ENCODE measurements at regions not wholly inside any gene's neighbourhood (a gene's known extent, or its start where the extent isn't known, plus 50 kb on each side); places are given as distances from the start of the nearest gene placed in this dataset.

- Histone ChIP-seq H3K4me3 (no peak overlapping the region), H3K27ac (0 out of 2 replicates have a peak overlapping the region, but pooled peaks have one; percentile 38), H3K36me3 (ENCODE audit: insufficient read depth, low read length) (no peaks in the 10 kb centered on the region), H3K9ac (ENCODE audit: insufficient read length) (no peak overlapping the region), H3K9me3 (ENCODE audit: low read depth, low read length) (no peaks in the 10 kb centered on the region)
- TF ChIP-seq FOXP2 (optimal IDR thresholded peaks at IDR 0.05; ENCODE audit: control extremely low read depth, extremely low read length, insufficient read depth) (no peak), POLR2AphosphoS5 (IDR thresholded peaks at IDR 0.05; ENCODE audit: borderline replicate concordance, low read depth, low read length) (no peak), EZH2 (IDR thresholded peaks at IDR 0.05) (no peak)
- no peak for DNase-seq (ENCODE audit: low read depth, low spot score)
These were observed 198.0 kb upstream of the EEA1 start for GRCh38 chr12:93127107-93127560.

GRCh38 chr12:93127582-93128331 lies 198.7 kb upstream of the EEA1 start:
- Histone ChIP-seq H3K27ac (0 out of 2 replicates have a peak overlapping the region, but pooled peaks have one; percentile 38), H3K36me3 (ENCODE audit: insufficient read depth, low read length) (no peaks in the 10 kb centered on the region), H3K9me3 (ENCODE audit: low read depth, low read length) (no peaks in the 10 kb centered on the region), H3K4me3 (no peak overlapping the region), H3K9ac (ENCODE audit: insufficient read length) (no peak overlapping the region)
- DNase-seq (ENCODE audit: low read depth, low spot score), result peak; percentile 74
- no peak for TF ChIP-seq POLR2AphosphoS5 (IDR thresholded peaks at IDR 0.05; ENCODE audit: borderline replicate concordance, low read depth, low read length)
- no peak for TF ChIP-seq FOXP2 (optimal IDR thresholded peaks at IDR 0.05; ENCODE audit: control extremely low read depth, extremely low read length, insufficient read depth)
- no peak for TF ChIP-seq EZH2 (IDR thresholded peaks at IDR 0.05)

GRCh38 chr12:93128332-93128707 lies 199.2 kb upstream of the EEA1 start:
- Histone ChIP-seq H3K9ac (ENCODE audit: insufficient read length) (no peak overlapping the region), H3K27ac (no peak overlapping the region), H3K4me3 (no peak overlapping the region), H3K9me3 (ENCODE audit: low read depth, low read length) (no peaks in the 10 kb centered on the region), H3K36me3 (ENCODE audit: insufficient read depth, low read length) (no peaks in the 10 kb centered on the region)
- DNase-seq (ENCODE audit: low read depth, low spot score), result no peak
- no peak for TF ChIP-seq EZH2 (IDR thresholded peaks at IDR 0.05)
- TF ChIP-seq POLR2AphosphoS5 (IDR thresholded peaks at IDR 0.05; ENCODE audit: borderline replicate concordance, low read depth, low read length), result no peak
- TF ChIP-seq FOXP2 (optimal IDR thresholded peaks at IDR 0.05; ENCODE audit: control extremely low read depth, extremely low read length, insufficient read depth), result no peak

- Histone ChIP-seq H3K36me3 (ENCODE audit: insufficient read depth, low read length) (no peaks in the 10 kb centered on the region), H3K9ac (ENCODE audit: insufficient read length) (no peak overlapping the region), H3K27ac (no peak overlapping the region), H3K9me3 (ENCODE audit: low read depth, low read length) (no peaks in the 10 kb centered on the region), H3K4me3 (no peak overlapping the region)
- TF ChIP-seq POLR2AphosphoS5 (IDR thresholded peaks at IDR 0.05; ENCODE audit: borderline replicate concordance, low read depth, low read length), result no peak
- no peak for TF ChIP-seq EZH2 (IDR thresholded peaks at IDR 0.05)
- no peak for TF ChIP-seq FOXP2 (optimal IDR thresholded peaks at IDR 0.05; ENCODE audit: control extremely low read depth, extremely low read length, insufficient read depth)
- DNase-seq (ENCODE audit: low read depth, low spot score), result no peak
These were observed 201.4 kb upstream of the EEA1 start for GRCh38 chr12:93130366-93131054.

- H3K36me3 ChIP-seq (ENCODE audit: insufficient read depth, low read length), result no peaks in the 10 kb centered on the region
- no peak overlapping the region for H3K9ac ChIP-seq (ENCODE audit: insufficient read length)
- H3K9me3 ChIP-seq (ENCODE audit: low read depth, low read length), result no peaks in the 10 kb centered on the region
- TF ChIP-seq FOXP2 (optimal IDR thresholded peaks at IDR 0.05; ENCODE audit: control extremely low read depth, extremely low read length, insufficient read depth) (no peak), EZH2 (IDR thresholded peaks at IDR 0.05) (no peak), POLR2AphosphoS5 (IDR thresholded peaks at IDR 0.05; ENCODE audit: borderline replicate concordance, low read depth, low read length) (no peak)
- no peak overlapping the region for H3K27ac ChIP-seq
- DNase-seq (ENCODE audit: low read depth, low spot score), result no peak
- no peak overlapping the region for H3K4me3 ChIP-seq
These were observed 204.3 kb upstream of the EEA1 start for GRCh38 chr12:93133361-93133760.

- H3K36me3 ChIP-seq (ENCODE audit: insufficient read depth, low read length), result no peaks in the 10 kb centered on the region
- TF ChIP-seq FOXP2 (optimal IDR thresholded peaks at IDR 0.05; ENCODE audit: control extremely low read depth, extremely low read length, insufficient read depth), result no peak
- TF ChIP-seq EZH2 (IDR thresholded peaks at IDR 0.05), result no peak
- no peak for TF ChIP-seq POLR2AphosphoS5 (IDR thresholded peaks at IDR 0.05; ENCODE audit: borderline replicate concordance, low read depth, low read length)
- H3K9ac ChIP-seq (ENCODE audit: insufficient read length), result no peak overlapping the region
- H3K4me3 ChIP-seq, result no peak overlapping the region
- DNase-seq (ENCODE audit: low read depth, low spot score), result no peak
- no peaks in the 10 kb centered on the region for H3K9me3 ChIP-seq (ENCODE audit: low read depth, low read length)
- no peak overlapping the region for H3K27ac ChIP-seq
These were observed 205.2 kb upstream of the EEA1 start for GRCh38 chr12:93134175-93134890.

- Histone ChIP-seq H3K36me3 (ENCODE audit: insufficient read depth, low read length) (no peaks in the 10 kb centered on the region), H3K4me3 (peak overlapping the region; percentile 25), H3K9ac (ENCODE audit: insufficient read length) (peak overlapping the region; percentile 7), H3K27ac (peak overlapping the region; percentile 64), H3K9me3 (ENCODE audit: low read depth, low read length) (no peaks in the 10 kb centered on the region)
- TF ChIP-seq FOXP2 (optimal IDR thresholded peaks at IDR 0.05; ENCODE audit: control extremely low read depth, extremely low read length, insufficient read depth), result no peak
- TF ChIP-seq POLR2AphosphoS5 (IDR thresholded peaks at IDR 0.05; ENCODE audit: borderline replicate concordance, low read depth, low read length), result no peak
- TF ChIP-seq EZH2 (IDR thresholded peaks at IDR 0.05), result no peak
- no peak for DNase-seq (ENCODE audit: low read depth, low spot score)
These were observed 205.8 kb upstream of the EEA1 start for GRCh38 chr12:93134893-93135285.
